GM18907 (cell line): ENCODE measurements at regions not wholly inside any gene's neighbourhood (a gene's known extent, or its start where the extent isn't known, plus 50 kb on each side); places are given as distances from the start of the nearest gene placed in this dataset.

ENCODE experiments used
- ATAC-seq: cut with Tn5 transposase; IDR thresholded peaks from one replicate; pipeline ENCODE4 v1.9.1; 2021; ENCODE audit warnings: mild to moderate bottlenecking, moderate library complexity; ENCODE audit not compliant: unreplicated experiment

DNA sequence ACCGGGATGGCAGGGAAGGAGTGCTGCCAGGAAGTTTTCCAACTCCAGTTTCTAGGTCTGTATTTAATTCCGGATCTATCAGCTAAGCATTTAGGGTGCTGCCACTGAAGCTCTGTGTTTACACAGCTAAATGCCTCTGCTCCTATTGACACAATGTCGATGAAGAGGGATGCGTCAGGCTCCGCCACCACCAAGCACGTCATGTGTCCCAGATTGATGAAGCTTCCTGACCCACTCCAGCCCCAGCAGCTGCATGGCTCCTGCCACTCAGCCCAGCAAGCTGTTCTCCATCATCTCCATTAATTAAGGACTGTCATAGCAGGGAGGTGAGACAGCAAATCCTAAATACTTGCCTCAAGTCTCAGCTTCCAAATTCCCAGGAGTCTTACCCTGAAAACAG lies 435.2 kb upstream of the ZNF507 start:
- no peak for ATAC-seq

DNA sequence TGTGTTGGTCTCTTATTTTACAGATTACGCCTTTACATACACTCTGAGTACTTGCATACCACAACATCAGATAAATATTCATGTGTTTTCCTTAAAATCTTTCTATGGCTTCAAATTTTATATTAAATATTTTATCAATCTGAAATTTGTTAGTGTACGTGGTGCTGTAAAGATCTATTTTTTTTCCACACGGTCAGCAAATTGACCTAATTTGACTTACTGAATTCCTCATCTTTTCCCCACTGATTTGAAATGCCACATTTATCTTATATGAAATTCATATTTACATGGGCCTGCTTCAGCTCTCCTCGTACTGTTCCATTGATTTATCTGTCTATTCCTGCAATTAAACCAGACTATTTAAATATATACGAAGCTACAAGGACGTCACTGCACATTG lies 433.8 kb upstream of the ZNF507 start:
- ATAC-seq, result no peak

DNA sequence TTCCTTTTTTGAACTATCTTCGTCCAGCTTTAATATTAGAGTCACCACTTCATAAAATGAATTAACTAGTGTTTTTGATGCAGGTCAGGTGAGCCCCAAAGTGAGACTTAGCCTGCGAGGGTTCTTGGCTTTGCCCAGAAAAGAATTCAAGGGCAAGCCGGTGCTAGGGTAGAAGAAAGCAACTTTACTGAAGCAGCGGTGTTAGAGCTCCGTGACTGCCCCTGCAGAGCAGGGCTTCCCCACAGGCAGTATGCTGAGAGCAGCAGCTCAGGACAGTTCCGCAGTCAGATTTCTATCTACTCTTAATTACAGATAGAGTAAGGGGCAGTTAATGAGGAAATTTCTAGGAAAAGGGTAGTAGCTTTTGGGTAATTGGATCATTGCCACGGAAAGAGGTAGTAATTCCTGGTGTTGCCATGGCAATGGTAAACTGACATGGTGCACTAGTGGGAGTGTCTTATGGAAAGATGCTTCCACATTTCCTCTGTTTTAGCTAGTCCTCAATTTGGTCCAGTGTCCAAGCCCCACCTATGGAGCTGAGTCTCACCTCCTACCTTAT lies 432.2 kb upstream of the ZNF507 start:
- no peak for ATAC-seq

DNA sequence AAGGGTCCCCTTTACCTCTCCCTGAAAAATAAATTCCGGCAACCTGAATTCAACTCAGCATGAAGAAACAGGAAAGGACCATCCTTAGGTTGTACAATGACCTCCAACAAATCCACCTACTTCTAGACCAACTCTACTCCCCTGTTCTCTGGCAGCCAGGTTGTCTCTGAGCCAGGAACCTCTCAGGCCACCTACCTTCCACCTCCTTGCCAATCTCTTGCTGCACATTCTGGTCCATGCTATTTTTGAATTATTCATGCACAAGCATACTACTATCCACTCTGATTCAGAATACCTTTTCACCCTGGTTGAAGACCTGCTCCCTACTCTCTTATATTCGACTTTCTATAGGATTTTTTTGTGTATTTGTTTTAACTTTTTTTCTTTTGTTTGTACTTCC lies 415.0 kb upstream of the ZNF507 start:
- no peak for ATAC-seq

DNA sequence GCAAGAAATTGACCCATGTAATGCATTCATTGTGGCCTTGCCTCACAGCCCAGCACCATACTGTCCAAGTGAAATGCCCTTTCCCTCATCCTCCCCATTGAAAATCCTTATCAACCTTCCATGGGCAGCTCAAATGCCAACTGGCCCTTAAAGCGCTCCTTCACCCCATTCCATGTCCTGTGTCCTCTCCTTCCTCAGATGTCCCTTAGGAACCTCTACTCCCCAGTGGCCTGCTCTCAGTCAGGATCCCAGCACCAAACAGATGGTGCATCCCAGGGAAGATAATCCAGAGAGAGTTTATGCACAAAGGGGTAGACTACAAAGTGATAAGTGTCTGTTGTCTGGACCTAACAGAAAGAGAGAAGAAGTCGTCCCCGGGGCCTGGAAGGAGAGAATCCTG lies 407.4 kb upstream of the ZNF507 start:
- ATAC-seq, result no peak

DNA sequence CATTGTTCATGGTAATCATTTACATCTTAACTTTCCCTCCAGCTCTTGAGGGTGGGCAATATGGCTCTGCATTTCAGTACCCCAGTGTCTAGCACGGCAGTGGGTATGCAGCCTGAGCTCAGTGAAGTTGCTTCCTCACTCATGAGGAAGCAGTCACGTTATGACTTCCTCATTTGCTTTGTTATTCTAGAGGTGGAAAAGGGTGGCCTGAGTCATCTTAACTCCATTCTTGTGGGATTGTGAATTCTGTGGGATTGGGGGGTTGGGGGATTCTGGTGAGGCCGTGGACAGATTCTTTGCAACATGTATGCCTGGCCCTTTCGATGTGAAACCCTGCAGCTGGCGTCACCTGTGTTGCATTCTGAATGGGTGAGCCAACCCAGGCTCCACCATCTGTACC lies 406.7 kb upstream of the ZNF507 start:
- no peak for ATAC-seq

DNA sequence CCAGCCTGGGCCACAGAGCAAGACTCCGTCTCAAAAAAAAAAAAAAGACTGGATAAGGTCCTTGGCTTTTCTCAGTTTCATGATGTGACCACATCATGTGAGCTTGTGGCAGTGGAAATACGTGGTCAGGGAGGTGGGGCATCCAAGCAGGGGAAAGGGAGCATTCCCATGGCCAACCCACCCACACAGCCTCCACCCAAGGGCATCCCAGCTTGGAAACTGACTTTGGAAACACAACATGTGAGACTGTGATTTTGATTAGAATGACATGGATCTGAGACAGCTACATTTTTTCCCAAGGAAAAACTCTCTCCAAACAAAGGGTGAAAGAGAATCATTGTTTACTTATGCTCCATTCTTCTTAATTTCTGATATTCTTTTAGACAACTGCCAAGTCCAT lies 405.0 kb upstream of the ZNF507 start:
- no peak for ATAC-seq

DNA sequence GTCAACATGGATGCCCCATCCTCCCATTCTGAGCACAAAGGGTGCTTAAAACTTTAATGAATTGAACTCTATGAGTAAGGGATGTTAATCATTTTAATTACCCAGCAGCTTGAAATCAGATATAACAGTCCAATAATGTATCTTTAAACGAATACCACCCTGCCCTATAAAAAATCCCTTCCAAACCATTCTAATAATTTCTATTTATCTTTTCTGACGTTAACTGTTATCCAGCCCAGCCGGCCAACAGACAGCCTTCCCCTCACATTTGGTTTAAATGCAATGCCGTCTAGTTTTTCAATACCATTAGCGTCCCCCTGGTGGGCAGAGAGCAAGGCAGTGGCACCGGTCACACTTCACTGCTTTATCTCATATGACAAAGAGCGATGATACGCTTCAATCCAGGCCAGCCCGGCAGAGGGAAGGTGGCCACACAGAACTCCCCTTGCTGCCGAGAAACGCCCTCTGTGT lies 402.2 kb upstream of the ZNF507 start:
- ATAC-seq, result no peak

DNA sequence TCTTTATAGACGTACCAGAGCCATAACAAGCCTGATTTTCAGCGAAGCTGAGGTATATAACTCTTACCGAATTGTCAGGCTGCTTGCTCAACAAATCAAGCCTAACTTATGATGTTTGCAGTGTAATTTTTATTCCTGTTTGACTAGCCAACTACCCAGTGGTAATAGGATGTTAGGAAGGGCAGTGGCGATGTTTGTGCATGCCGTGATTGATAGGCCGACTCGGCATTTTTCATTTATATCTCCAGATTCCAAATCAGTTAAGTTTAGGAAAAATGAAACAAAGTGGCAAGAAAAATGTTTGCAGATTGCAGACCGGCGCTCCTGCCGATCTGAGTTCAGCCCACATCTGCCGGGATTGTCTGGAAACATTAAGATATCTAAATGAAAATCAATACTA lies 401.6 kb upstream of the ZNF507 start:
- no peak for ATAC-seq

DNA sequence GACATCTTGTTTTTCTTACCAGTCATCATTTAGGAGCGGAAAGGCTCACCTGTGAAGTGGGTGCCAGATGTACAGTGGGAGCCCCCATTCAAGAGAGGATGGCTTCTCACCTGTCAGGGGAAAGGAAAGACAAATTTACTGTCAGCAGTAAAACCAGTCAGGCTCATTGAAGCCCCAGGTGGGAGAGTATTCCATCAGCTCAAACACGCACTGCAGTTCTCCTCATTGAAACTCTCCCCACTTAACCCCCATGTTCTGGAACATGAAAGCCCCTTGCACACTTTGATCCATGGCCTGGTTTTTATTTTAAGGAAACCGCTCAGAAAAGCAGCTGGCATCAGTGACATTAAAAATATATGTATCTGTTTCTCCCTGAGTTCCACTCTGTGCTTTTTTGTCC lies 401.1 kb upstream of the ZNF507 start:
- no peak for ATAC-seq

DNA sequence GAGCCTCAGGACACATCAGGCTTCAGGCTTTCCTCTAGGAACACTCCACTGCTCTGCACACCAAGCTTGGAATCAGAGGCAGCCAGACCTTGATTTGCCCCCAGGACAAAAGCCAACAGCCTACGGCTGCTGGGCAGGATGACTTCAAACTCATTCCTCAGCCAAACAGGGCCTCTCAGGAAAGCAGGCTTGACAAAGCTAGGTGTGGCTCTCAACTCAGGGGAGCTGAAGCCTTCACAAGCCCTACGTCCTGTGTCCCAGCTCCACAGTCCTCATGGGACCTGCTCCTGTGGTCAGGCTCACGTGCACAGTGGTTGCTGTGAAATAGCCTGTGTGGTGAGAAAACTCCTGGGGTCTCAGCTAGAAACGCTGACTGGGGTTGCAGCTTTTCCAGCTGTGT lies 398.9 kb upstream of the ZNF507 start:
- ATAC-seq, result no peak

DNA sequence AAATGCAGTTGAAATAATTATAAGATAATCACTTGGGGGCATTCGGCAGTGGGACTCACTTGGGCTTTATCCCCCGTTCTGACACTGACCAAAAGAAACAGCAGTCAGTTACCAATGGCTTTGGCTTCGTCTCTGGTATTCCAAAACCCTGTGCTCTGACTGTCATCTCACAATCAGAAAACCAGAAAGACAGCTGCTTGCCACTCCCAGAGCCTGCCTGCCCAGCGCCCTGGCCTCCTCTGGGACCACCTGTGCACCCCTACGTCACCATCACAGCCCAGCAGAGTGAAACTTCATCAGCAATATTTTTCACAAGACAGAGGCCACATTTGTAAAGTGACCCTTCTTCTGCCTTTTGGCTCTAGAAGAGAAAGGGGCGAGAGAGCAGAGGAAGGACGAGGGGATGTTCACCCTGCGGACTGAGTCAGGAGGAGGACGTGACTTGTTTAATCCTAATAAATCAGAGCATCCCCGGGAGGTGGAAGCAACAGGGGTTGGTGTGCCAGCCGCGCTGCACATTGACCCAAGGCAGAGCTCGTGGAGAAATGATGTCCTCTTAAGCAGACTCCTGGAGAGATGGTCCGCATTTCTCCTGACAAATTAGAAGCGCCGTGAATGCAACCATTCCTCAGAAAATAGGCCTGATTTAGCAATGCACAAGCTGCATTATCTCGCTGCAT lies 397.8 kb upstream of the ZNF507 start:
- ATAC-seq, result no peak

DNA sequence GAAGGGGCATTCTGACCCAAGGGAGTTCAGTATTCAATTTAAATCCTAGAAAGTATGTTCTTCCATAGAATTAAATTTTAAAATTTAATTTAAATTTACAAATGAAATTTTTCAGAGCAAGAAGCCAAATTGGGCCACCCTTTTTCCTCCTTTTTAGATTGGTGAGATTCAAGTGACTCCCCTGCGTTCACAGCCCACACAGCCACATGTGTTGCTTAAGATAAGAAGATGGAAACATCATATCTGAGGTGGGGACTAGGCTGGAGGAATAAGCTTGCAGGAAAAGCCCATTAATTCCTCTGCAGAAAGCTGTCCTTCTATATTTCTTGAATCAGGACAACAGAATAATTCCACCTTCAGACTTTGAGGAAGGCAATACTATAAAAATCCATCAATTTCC lies 392.7 kb upstream of the ZNF507 start:
- no peak for ATAC-seq

DNA sequence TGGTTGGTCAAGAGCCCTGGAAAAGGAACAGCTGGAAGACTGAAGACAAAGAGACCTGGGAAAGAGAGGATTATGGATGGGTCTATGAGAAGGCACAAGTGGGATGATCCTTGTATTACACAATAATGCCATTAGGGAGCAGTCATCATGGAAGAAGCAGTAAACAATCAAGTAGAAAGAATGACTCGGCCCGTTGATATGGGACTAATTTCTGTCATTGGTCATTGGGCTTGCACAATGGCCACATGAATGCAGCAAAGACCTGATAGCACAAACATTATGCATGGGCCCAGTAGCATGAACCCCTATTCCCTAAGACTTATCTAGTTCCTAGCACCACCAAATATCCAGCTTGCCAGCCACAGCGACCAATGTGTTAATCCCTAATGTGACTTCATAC lies 390.3 kb upstream of the ZNF507 start:
- no peak for ATAC-seq

DNA sequence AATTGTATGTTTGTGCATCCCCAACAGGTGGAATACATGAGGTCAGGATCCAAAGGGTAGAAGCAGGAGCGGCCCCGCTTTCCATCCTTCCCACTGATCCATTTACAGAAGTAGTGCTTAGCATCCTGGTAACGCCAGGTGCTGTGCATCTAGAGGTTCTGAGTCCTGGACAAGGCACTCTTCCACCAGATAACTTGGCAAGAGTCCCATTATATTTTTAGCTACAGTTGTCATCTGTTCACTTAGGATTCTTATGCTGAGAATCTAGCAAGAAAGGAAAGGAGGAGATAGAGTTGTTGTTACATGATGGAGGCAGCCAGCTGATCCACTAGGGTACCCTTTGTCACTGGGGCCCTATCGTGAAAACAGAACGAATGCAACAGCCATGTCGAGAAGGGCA lies 389.5 kb upstream of the ZNF507 start:
- ATAC-seq, result no peak

DNA sequence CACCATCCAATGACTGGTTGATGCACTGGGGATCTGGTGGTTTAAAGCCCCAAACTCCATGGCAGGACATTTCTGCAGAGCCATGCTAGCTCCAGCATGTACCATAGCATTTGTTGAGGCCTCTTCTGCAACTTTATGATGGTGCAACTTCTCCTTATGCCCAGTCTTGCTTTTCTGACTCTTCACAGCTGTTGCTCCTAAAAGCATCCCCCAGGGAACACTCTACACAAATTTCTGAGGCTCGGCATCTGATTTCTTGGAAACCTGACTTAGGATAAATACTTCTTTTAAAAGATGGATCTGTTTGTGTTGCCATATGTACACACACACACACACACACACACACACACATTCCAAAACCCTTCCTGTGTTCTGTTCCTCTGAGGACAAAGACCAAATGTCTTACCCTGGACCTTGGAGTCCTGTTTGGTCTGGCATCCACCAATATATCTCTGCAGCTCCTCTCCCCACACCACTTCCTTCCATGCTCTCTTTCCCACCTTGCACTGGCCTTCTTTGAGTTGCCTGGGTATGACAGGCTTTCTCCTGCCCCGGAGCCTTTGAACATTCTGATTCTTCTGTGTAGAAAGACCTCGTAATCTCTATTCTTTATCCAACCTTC lies 388.5 kb upstream of the ZNF507 start:
- no peak for ATAC-seq

DNA sequence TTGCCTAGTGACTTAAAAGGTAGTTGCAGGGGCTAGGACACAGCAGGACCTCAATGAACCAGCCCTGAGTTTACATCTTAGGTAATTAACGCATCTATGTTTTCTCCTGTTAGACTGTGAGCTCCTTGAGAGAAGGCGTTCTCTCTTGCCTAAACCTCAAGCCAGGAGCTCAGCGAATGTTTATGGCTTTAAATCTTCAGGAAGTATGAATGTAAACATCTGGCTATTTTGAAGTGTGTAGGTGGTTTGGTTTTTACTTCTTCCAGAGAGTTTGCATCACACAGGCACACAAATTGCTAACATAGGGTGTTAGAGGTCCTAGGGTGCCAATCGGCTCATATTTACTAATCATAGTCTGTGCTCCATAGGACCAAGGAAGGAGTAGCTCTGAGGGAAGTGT lies 387.7 kb upstream of the ZNF507 start:
- no peak for ATAC-seq

DNA sequence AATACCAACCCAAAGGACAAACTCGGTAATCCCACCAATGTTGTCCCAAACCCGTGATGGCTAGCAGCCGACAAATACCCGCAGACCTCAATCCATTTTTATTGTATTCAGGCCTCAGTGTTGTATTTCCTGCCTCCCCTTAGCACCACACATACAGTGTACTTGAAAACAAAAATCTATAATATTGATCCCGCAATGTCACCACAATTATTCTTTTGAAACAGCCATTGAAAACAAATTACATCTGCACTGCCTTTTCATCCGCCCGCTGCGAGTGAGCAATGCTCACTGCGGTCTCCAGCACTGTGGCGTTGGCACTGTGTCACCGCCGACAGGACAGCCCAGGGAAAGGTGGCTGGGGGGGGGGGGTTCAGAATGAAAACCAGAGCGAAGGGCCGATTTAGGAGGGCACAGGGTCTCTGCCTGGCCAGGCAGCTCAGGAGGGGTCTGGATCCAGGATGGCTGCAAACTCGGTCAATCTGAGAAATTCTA lies 385.8 kb upstream of the ZNF507 start:
- no peak for ATAC-seq

DNA sequence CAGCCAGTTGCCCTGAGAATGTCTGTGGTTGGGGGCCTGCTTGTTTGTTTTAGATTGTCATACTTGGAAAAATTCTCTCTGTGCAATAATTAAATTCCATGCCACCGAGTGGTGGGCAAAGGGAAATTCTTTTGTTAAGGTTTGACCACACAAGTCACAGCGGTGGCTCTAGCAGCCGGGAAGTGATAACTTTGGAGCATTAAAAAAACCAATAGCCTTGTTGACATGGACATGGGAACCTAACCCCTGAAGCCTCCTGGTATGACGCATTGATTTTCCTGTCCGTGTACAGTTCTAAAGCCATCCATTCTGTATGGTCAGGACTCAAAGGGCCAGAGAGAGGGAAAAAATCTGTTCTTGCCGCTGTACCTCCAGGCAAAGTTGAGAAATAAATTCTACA lies 384.9 kb upstream of the ZNF507 start:
- ATAC-seq, result no peak

DNA sequence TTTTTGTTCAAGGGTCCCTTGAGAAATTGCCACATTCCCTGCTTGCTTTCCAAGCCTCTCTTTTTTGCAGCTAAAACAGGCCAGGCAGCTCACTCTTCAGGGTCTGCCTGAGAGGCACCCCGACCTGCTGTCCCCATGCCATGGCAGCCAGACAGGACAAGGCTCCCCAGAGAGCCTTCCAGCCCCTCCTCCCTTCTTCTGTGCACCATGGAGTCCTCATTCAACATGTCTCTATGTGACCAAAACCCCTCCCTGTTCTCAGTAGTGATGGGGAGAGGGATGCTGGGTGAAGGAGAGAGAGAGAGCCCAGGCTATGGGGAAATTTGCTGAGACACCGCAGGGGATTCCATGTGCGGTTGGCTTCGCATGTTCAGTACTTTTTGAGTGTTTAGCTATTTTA lies 384.2 kb upstream of the ZNF507 start:
- ATAC-seq, result no peak

DNA sequence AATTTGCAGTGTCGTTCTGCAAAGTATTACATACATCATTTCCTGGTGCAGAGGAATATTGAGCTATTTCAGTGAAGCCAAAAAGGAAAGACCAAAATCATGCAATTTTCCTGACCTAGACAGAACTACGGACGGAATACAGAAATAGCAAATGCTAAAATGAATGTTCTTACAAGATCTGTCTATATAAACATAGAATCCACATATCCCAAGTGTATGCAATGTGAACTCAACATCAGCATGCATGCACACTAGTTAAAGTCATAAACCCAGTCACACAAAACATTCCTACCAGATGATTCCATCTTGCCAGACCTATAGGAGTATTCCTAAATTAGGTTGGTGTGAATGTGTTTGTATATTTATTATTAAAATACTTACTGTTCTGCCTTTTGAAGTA lies 383.7 kb upstream of the ZNF507 start:
- ATAC-seq, result no peak

DNA sequence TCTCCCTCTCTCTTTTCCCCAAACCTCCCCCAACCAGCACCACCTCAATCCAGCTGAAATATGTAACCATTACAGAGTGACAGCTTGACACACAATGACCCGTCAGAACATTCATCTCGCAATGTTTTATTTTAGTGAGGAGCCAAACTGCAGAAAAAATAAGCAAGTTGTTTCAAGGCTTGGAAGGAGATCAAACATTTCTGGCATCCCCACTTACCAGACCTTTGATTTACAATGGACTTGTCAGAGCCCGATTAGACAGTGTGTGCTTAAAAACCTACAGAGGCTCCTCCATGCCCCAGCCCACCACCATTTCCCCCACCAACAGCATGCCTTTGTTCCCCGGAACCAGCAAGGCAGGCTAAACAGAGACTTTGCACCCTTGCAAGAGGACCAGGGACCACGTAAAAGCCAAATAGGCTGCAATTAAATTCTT lies 382.8 kb upstream of the ZNF507 start:
- ATAC-seq, result no peak
